Uterus (tissue), 2 donors: ENCODE measurements at regions not wholly inside any gene's neighbourhood (a gene's known extent, or its start where the extent isn't known, plus 50 kb on each side); places are given as distances from the start of the nearest gene placed in this dataset.

Experiments
- POLR2A ChIP-seq, 2 donors: fragments of 450-650 bp; IDR thresholded peaks; one replicate each; pipeline ENCODE4 v1.6.1; 2016; ENCODE audit warnings: antibody characterized with exemption in 2 of 2, mild to moderate bottlenecking in 1 of 2, moderate library complexity in 1 of 2
- TF ChIP-seq, protein P1 (sequence below), 4 experiments: fragments of 200-600 bp in 2 of 4; fragments of 450-650 bp in 2 of 4; sonication (generic) in 2 of 4; IDR thresholded peaks; one replicate each; pipeline ENCODE4 v1.5.1; 2016 to 2019; ENCODE audit warnings: antibody characterized with exemption in 4 of 4, mild to moderate bottlenecking in 2 of 4, moderate library complexity in 1 of 4

DNA sequence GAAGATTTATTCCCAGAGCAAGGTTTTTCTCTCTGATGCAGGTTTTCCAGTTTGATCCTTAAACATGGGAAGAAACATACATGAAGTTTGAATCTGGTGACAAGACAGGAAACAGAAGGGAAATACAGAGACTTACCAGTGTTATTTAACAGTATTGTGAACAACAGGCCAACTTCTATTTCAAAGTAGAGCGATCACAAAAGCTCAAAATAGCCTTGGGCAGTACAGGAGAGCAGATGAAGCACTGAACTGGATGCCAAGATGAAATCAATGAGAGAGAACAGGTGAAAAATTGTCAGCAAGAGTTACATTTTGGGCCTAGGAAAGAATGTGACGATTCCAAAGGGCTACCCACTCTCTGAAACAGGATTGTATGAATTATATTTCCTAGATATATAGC, 114.8 kb upstream of the PTPRK start:
- TF ChIP-seq POLR2A (IDR thresholded peaks at IDR 0.05): no peak
- TF ChIP-seq, protein P1, sequence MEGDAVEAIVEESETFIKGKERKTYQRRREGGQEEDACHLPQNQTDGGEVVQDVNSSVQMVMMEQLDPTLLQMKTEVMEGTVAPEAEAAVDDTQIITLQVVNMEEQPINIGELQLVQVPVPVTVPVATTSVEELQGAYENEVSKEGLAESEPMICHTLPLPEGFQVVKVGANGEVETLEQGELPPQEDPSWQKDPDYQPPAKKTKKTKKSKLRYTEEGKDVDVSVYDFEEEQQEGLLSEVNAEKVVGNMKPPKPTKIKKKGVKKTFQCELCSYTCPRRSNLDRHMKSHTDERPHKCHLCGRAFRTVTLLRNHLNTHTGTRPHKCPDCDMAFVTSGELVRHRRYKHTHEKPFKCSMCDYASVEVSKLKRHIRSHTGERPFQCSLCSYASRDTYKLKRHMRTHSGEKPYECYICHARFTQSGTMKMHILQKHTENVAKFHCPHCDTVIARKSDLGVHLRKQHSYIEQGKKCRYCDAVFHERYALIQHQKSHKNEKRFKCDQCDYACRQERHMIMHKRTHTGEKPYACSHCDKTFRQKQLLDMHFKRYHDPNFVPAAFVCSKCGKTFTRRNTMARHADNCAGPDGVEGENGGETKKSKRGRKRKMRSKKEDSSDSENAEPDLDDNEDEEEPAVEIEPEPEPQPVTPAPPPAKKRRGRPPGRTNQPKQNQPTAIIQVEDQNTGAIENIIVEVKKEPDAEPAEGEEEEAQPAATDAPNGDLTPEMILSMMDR (IDR thresholded peaks at IDR 0.05): no peak
